SK-N-SH (cell line): ENCODE measurements at regions not wholly inside any gene's neighbourhood (a gene's known extent, or its start where the extent isn't known, plus 50 kb on each side); places are given as distances from the start of the nearest gene placed in this dataset.

ENCODE experiments used
- CTCF ChIA-PET: fragments of 300-600, 350-600 bp; formaldehyde crosslinking; extraction: SDS; loops from one replicate; lab custom pipeline; 2021; lab: Yijun Ruan, JAX
- POLR2A ChIA-PET: fragments of 350-600 bp; sonication (Branson Sonifier 250); formaldehyde crosslinking; extraction: SDS; loops from one replicate; lab custom pipeline; 2020; ENCODE audit warnings: antibody characterized with exemption, inconsistent platforms; lab: Yijun Ruan, JAX
- DNase-seq: peaks from one replicate; pipeline ENCODE4 v3.0.0; 2012
- H2AFZ ChIP-seq: fragments of 200-600 bp; sonication (generic); 2 replicates; pipeline ENCODE4 v1.8.1; 2016; ENCODE audit warnings: antibody characterized with exemption, mild to moderate bottlenecking, low read depth
- H3F3A ChIP-seq: fragments of 200-600 bp; sonication (generic); replicated peaks from 2 replicates; pipeline ENCODE3; 2016; ENCODE audit warnings: antibody characterized with exemption, mild to moderate bottlenecking; ENCODE audit not compliant: insufficient read depth
- H3K27ac ChIP-seq, 2 experiments: fragments of 200-500 bp in 1 of 2; fragments of 200-600 bp in 1 of 2; sonication (Bioruptor generic) in 1 of 2; sonication (generic), shearing (Covaris generic) in 1 of 2; 2 replicates each; pipeline versions ENCODE4 v1.5.1 to v1.6.1; 2014 to 2016; ENCODE audit warnings: low read depth in 2 of 2, inconsistent platforms in 1 of 2, low read length in 1 of 2, mild to moderate bottlenecking in 1 of 2, mixed read lengths in 1 of 2
- H3K27me3 ChIP-seq: fragments of 200-600 bp; sonication (generic), shearing (Covaris generic); 2 replicates; pipeline ENCODE4 v1.6.1; 2016; ENCODE audit warnings: mixed run types; ENCODE audit not compliant: insufficient read depth
- H3K36me3 ChIP-seq, 2 experiments: fragments of 200-500 bp in 1 of 2; fragments of 200-600 bp in 1 of 2; sonication (Bioruptor generic) in 1 of 2; sonication (generic) in 1 of 2; replicated peaks in 1 of 2; 2 replicates each; pipeline versions ENCODE3 to v1.5.1; 2014 to 2016; ENCODE audit warnings: low read length in 1 of 2, mild to moderate bottlenecking in 1 of 2; ENCODE audit not compliant: insufficient read depth in 2 of 2, control insufficient read depth in 1 of 2
- H3K4me1 ChIP-seq, 2 experiments: fragments of 200-500 bp in 1 of 2; fragments of 200-600 bp in 1 of 2; sonication (Bioruptor generic) in 1 of 2; sonication (generic), shearing (Covaris generic) in 1 of 2; 2 replicates each; pipeline versions ENCODE4 v1.5.1 to v1.6.1; 2014 to 2016; ENCODE audit warnings: low read depth in 1 of 2, low read length in 1 of 2, mixed run types in 1 of 2; ENCODE audit not compliant: insufficient read depth in 2 of 2, control insufficient read depth in 1 of 2
- H3K4me2 ChIP-seq: fragments of 200-600 bp; sonication (generic), shearing (Covaris generic); 2 replicates; pipeline ENCODE4 v1.6.1; 2017; ENCODE audit warnings: mixed run types
- H3K4me3 ChIP-seq, 2 experiments: fragments of 200-500 bp in 1 of 2; fragments of 200-600 bp in 1 of 2; sonication (Bioruptor generic) in 1 of 2; sonication (generic), shearing (Covaris generic) in 1 of 2; 2 replicates each; pipeline versions ENCODE4 v1.5.1 to v1.8.1; 2014 to 2016; ENCODE audit warnings: low read depth in 2 of 2, inconsistent platforms in 1 of 2, low read length in 1 of 2, mild to moderate bottlenecking in 1 of 2, mixed read lengths in 1 of 2, moderate library complexity in 1 of 2
- H3K79me2 ChIP-seq: fragments of 200-600 bp; sonication (generic); 2 replicates; pipeline ENCODE4 v1.8.1; 2017; ENCODE audit warnings: mild to moderate bottlenecking; ENCODE audit not compliant: insufficient read depth
- H3K9ac ChIP-seq: fragments of 200-600 bp; sonication (generic); 2 replicates; pipeline ENCODE4 v1.6.1; 2017; ENCODE audit warnings: mixed run types
- H3K9me2 ChIP-seq: fragments of 200-600 bp; sonication (generic); 2 replicates; pipeline ENCODE4 v1.6.1; 2017; ENCODE audit warnings: mixed run types
- H3K9me3 ChIP-seq: fragments of 200-600 bp; sonication (generic); 2 replicates; pipeline ENCODE4 v1.6.1; 2017; ENCODE audit warnings: mixed run types, mild to moderate bottlenecking, moderate library complexity
- H4K20me1 ChIP-seq: fragments of 200-600 bp; sonication (generic); 2 replicates; pipeline ENCODE4 v1.6.1; 2017; ENCODE audit warnings: mild to moderate bottlenecking, mixed run types; ENCODE audit not compliant: insufficient read depth
- CHD2 ChIP-seq: fragments of 150-350 bp; IDR thresholded peaks from 2 replicates; pipeline ENCODE4 v1.6.1; 2018; ENCODE audit warnings: low read length; ENCODE audit not compliant: partially characterized antibody
- ELF1 ChIP-seq: IDR thresholded peaks from 2 replicates; pipeline ENCODE4 v1.4.0; 2012
- EZH2phosphoT487 ChIP-seq: fragments of 200-600 bp; sonication (generic); IDR thresholded peaks from 2 replicates; pipeline ENCODE4 v1.6.1; 2017; ENCODE audit warnings: low read depth, mixed run types, mild to moderate bottlenecking, antibody characterized with exemption, moderate library complexity, borderline replicate concordance
- FOSL2 ChIP-seq: IDR thresholded peaks from 2 replicates; pipeline ENCODE4 v1.4.0; 2012; ENCODE audit warnings: low read depth, mild to moderate bottlenecking, moderate library complexity, borderline replicate concordance
- FOXJ3 ChIP-seq: sonication (generic); formaldehyde crosslinking; IDR thresholded peaks from 2 replicates; pipeline ENCODE4 v1.5.1; 2020; ENCODE audit warnings: mild to moderate bottlenecking, missing genetic modification reagents
- JUND ChIP-seq: IDR thresholded peaks from 2 replicates; pipeline ENCODE4 v1.4.0; 2012
- RCOR1 ChIP-seq: fragments of 150-350 bp; IDR thresholded peaks from 2 replicates; pipeline ENCODE4 v1.6.1; 2017; ENCODE audit warnings: antibody characterized with exemption, low read length
- RXRA ChIP-seq: IDR thresholded peaks from 2 replicates; pipeline ENCODE4 v1.4.0; 2012; ENCODE audit warnings: low read depth, mild to moderate bottlenecking, borderline replicate concordance
- TAF1 ChIP-seq: IDR thresholded peaks from 2 replicates; pipeline ENCODE4 v1.6.1; 2012; ENCODE audit warnings: low read depth, mild to moderate bottlenecking, low read length, moderate library complexity, borderline replicate concordance
- TEAD4 ChIP-seq: IDR thresholded peaks from 2 replicates; pipeline ENCODE4 v1.4.0; 2012; ENCODE audit warnings: mild to moderate bottlenecking, borderline replicate concordance; ENCODE audit not compliant: insufficient read depth
- WGBS: methylation state at CpG from one replicate; pipeline ENCODE4 v1.1.6; 2017; ENCODE audit warnings: low lambda C conversion rate; 5-methylcytosine and 5-hydroxymethylcytosine counted together
- TF ChIP-seq, protein P1 (sequence below): IDR thresholded peaks from 2 replicates; pipeline ENCODE4 v1.4.0; 2012; ENCODE audit warnings: low read depth, borderline replicate concordance
- TF ChIP-seq, protein P2 (sequence below): fragments of 200-600 bp; sonication (generic); IDR thresholded peaks from 2 replicates; pipeline ENCODE4 v1.6.1; 2017; ENCODE audit warnings: antibody characterized with exemption, mild to moderate bottlenecking, moderate library complexity
- TF ChIP-seq, protein P3 (sequence below): IDR thresholded peaks from 2 replicates; pipeline ENCODE4 v1.6.1; 2012; ENCODE audit warnings: mild to moderate bottlenecking, low read depth, low read length, moderate library complexity
- TF ChIP-seq, protein P4 (sequence below): IDR thresholded peaks from 2 replicates; pipeline ENCODE4 v1.4.0; 2012; ENCODE audit warnings: low read depth

DNA sequence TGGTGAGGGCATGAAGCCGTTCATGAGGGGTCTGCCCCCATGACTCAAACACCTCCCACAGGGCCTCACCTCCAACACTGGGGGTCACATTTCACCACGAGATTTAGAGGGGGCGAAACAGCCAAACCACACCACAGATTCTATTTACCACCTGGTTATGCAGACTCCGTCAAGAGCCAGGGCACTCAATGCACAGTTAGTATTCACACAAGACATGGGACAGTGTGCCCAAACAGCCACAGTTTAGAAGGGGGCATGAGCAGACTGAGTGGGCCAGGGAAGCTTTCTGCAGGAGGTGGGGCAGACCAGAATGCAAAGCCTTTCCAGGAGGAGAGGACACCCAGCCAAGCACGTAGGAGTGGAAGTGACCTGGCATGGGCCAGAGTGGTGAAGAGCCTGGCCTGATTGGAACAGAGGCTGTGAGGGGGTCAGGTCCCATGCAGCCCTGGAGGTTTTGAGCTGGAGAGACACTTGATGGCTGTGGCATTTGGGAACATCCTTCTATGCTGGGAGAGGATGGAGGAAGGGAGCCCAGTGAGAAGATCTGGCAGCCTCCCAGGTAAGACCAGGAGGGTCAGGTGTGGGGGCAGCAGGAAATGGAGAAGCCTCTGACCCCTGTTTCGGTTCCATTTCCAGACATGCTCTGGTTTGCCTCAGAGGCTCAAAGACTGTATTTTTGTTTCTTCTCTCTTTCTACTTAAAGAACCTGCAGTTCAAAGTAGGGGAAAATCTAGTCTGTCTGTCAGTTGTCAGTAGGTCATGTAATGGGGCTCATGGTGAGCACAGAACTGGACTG, 199.1 kb upstream of the NCAM1 start:
- H3K36me3 ChIP-seq, result no peaks in the 10 kb centered on the region
- H3K4me3 ChIP-seq, result no peak overlapping the region
- H4K20me1 ChIP-seq, result no peaks in the 10 kb centered on the region
- POLR2A ChIA-PET, result no interaction called here
- WGBS, result 44% methylated on average over 4 of the region's 6 CpGs
- no peaks in the 10 kb centered on the region for H3K79me2 ChIP-seq
- H3K27me3 ChIP-seq, result no peaks in the 10 kb centered on the region
- TF ChIP-seq RXRA (no peak), FOXJ3 (CRISPR knock-in tag) (no peak), CHD2 (no peak), EZH2phosphoT487 (no peak), TAF1 (no peak), RCOR1 (no peak), TEAD4 (no peak), FOSL2 (no peak), JUND (no peak), ELF1 (no peak)
- TF ChIP-seq, protein P1, sequence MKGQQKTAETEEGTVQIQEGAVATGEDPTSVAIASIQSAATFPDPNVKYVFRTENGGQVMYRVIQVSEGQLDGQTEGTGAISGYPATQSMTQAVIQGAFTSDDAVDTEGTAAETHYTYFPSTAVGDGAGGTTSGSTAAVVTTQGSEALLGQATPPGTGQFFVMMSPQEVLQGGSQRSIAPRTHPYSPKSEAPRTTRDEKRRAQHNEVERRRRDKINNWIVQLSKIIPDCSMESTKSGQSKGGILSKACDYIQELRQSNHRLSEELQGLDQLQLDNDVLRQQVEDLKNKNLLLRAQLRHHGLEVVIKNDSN, result no peak
- TF ChIP-seq, protein P2, sequence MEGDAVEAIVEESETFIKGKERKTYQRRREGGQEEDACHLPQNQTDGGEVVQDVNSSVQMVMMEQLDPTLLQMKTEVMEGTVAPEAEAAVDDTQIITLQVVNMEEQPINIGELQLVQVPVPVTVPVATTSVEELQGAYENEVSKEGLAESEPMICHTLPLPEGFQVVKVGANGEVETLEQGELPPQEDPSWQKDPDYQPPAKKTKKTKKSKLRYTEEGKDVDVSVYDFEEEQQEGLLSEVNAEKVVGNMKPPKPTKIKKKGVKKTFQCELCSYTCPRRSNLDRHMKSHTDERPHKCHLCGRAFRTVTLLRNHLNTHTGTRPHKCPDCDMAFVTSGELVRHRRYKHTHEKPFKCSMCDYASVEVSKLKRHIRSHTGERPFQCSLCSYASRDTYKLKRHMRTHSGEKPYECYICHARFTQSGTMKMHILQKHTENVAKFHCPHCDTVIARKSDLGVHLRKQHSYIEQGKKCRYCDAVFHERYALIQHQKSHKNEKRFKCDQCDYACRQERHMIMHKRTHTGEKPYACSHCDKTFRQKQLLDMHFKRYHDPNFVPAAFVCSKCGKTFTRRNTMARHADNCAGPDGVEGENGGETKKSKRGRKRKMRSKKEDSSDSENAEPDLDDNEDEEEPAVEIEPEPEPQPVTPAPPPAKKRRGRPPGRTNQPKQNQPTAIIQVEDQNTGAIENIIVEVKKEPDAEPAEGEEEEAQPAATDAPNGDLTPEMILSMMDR, result no peak
- TF ChIP-seq, protein P3, sequence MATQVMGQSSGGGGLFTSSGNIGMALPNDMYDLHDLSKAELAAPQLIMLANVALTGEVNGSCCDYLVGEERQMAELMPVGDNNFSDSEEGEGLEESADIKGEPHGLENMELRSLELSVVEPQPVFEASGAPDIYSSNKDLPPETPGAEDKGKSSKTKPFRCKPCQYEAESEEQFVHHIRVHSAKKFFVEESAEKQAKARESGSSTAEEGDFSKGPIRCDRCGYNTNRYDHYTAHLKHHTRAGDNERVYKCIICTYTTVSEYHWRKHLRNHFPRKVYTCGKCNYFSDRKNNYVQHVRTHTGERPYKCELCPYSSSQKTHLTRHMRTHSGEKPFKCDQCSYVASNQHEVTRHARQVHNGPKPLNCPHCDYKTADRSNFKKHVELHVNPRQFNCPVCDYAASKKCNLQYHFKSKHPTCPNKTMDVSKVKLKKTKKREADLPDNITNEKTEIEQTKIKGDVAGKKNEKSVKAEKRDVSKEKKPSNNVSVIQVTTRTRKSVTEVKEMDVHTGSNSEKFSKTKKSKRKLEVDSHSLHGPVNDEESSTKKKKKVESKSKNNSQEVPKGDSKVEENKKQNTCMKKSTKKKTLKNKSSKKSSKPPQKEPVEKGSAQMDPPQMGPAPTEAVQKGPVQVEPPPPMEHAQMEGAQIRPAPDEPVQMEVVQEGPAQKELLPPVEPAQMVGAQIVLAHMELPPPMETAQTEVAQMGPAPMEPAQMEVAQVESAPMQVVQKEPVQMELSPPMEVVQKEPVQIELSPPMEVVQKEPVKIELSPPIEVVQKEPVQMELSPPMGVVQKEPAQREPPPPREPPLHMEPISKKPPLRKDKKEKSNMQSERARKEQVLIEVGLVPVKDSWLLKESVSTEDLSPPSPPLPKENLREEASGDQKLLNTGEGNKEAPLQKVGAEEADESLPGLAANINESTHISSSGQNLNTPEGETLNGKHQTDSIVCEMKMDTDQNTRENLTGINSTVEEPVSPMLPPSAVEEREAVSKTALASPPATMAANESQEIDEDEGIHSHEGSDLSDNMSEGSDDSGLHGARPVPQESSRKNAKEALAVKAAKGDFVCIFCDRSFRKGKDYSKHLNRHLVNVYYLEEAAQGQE, result no peak
- TF ChIP-seq, protein P4, sequence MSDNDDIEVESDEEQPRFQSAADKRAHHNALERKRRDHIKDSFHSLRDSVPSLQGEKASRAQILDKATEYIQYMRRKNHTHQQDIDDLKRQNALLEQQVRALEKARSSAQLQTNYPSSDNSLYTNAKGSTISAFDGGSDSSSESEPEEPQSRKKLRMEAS, result no peak
- TF ChIP-seq, all 33 proteins: peak for 0
- H2AFZ ChIP-seq, result no peak overlapping the region
- H3K27ac ChIP-seq, result no peak overlapping the region
- CTCF ChIA-PET, result no interaction called here
- no peak overlapping the region for H3K9ac ChIP-seq
- H3K4me2 ChIP-seq, result no peak overlapping the region
- H3F3A ChIP-seq, result no peaks in the 10 kb centered on the region
- H3K9me3 ChIP-seq, result no peaks in the 10 kb centered on the region
- H3K9me2 ChIP-seq, result no peaks in the 10 kb centered on the region
- no peak for DNase-seq
- no peaks in the 10 kb centered on the region for H3K4me1 ChIP-seq
